ENCODE measurements at regions not wholly inside any gene's neighbourhood (a gene's known extent, or its start where the extent isn't known, plus 50 kb on each side); places are given as distances from the start of the nearest gene placed in this dataset.

- TF ChIP-seq CTCF (conservative IDR thresholded peaks at IDR 0.05; ENCODE audit: low read length) (no peak), EZH2phosphoT487 (IDR thresholded peaks at IDR 0.05; ENCODE audit: borderline replicate concordance, low read depth, low read length) (no peak)
Observed at GRCh38 chr5:54678737-54679136, 161.2 kb downstream of the SNX18 start.
